Subcutaneous abdominal adipose tissue (tissue), 5 donors: ENCODE measurements at regions not wholly inside any gene's neighbourhood (a gene's known extent, or its start where the extent isn't known, plus 50 kb on each side); places are given as distances from the start of the nearest gene placed in this dataset.
"Not testable (repeated sequence)": the region's sequence is repeated elsewhere in the genome, so short reads cannot be mapped to it uniquely, and the experiment has no call there.

Experiments used
- H3K27ac ChIP-seq: one replicate; pipeline ENCODE4 v1.7.0; 2013; ENCODE audit warnings: low read depth, mild to moderate bottlenecking, inconsistent platforms, low read length, moderate library complexity
- H3K27me3 ChIP-seq, 5 donors: one replicate each; pipeline ENCODE4 v1.7.0; 2013; ENCODE audit warnings: low read length in 5 of 5, inconsistent platforms in 1 of 5; ENCODE audit not compliant: control insufficient read depth in 5 of 5, insufficient read depth in 4 of 5
- H3K36me3 ChIP-seq, 5 donors: one replicate each; pipeline ENCODE4 v1.7.0; 2013; ENCODE audit warnings: low read length in 5 of 5; ENCODE audit not compliant: control insufficient read depth in 5 of 5, insufficient read depth in 5 of 5
- H3K4me1 ChIP-seq, 5 donors: one replicate each; pipeline ENCODE4 v1.7.0; 2013; ENCODE audit warnings: low read length in 5 of 5, mild to moderate bottlenecking in 3 of 5, moderate library complexity in 1 of 5; ENCODE audit not compliant: control insufficient read depth in 5 of 5, insufficient read depth in 5 of 5
- H3K4me3 ChIP-seq, 5 donors: one replicate each; pipeline ENCODE4 v1.7.0; 2013; ENCODE audit warnings: low read length in 5 of 5, low read depth in 1 of 5
- H3K9ac ChIP-seq, 5 donors: one replicate each; pipeline ENCODE4 v1.7.0; 2013; ENCODE audit warnings: low read length in 5 of 5, mild to moderate bottlenecking in 4 of 5, moderate library complexity in 3 of 5
- H3K9me3 ChIP-seq, 5 donors: one replicate each; pipeline ENCODE4 v1.7.0; 2013; ENCODE audit warnings: low read length in 5 of 5; ENCODE audit not compliant: control insufficient read depth in 5 of 5
- donor health status: healthy.
- donor health status: healthy.
- donor health status: healthy.
- donor health status: healthy.
- donor health status: healthy.

GRCh38 chr18:67133669-67134068 lies 382.9 kb downstream of the DSEL start:
- Histone ChIP-seq H3K9ac (no peak overlapping the region), H3K27ac (no peak overlapping the region), H3K4me1 (no peaks in the 10 kb centered on the region)

GRCh38 chr18:67132919-67133318 lies 383.6 kb downstream of the DSEL start:
- H3K4me1 ChIP-seq = no peaks in the 10 kb centered on the region
- no peaks in the 10 kb centered on the region for H3K9me3 ChIP-seq
- no peak overlapping the region for H3K4me3 ChIP-seq
- no peaks in the 10 kb centered on the region for H3K27me3 ChIP-seq
- H3K36me3 ChIP-seq = no peaks in the 10 kb centered on the region
- no peak overlapping the region for H3K27ac ChIP-seq
- no peak overlapping the region for H3K9ac ChIP-seq

More at GRCh38 chr18:67133669-67134068, 382.9 kb downstream of the DSEL start:
- H3K9me3 ChIP-seq = no peaks in the 10 kb centered on the region
- H3K27me3 ChIP-seq = no peaks in the 10 kb centered on the region
- H3K36me3 ChIP-seq = no peaks in the 10 kb centered on the region
- H3K4me3 ChIP-seq = no peak overlapping the region

GRCh38 chr18:67131498-67131897 lies 385.0 kb downstream of the DSEL start:
- Histone ChIP-seq H3K4me1 (no peaks in the 10 kb centered on the region), H3K36me3 (no peaks in the 10 kb centered on the region), H3K27me3 (no peaks in the 10 kb centered on the region), H3K27ac (no peak overlapping the region), H3K4me3 (no peak overlapping the region), H3K9ac (no peak overlapping the region), H3K9me3 (no peaks in the 10 kb centered on the region)

GRCh38 chr18:67126751-67127150 lies 389.8 kb downstream of the DSEL start:
- H3K27me3 ChIP-seq, H3K9ac ChIP-seq, H3K27ac ChIP-seq, H3K36me3 ChIP-seq, H3K9me3 ChIP-seq, H3K4me3 ChIP-seq, H3K4me1 ChIP-seq: not testable (repeated sequence)

GRCh38 chr18:67123901-67124300 lies 392.6 kb downstream of the DSEL start:
- H3K27me3 ChIP-seq = peaks cover 0 to 3% (median 0%) of the 10 kb centered on the region in 5 donors
- H3K4me3 ChIP-seq = no peak overlapping the region

GRCh38 chr18:67117804-67118203 lies 398.7 kb downstream of the DSEL start:
- H3K4me3 ChIP-seq = no peak overlapping the region

More at GRCh38 chr18:67123901-67124300, 392.6 kb downstream of the DSEL start:
- no peaks in the 10 kb centered on the region for H3K36me3 ChIP-seq
- no peaks in the 10 kb centered on the region for H3K4me1 ChIP-seq
- H3K27ac ChIP-seq = no peak overlapping the region
- H3K9me3 ChIP-seq = no peaks in the 10 kb centered on the region
- no peak overlapping the region for H3K9ac ChIP-seq

GRCh38 chr18:67109535-67109934 lies 407.0 kb downstream of the DSEL start:
- no peak overlapping the region for H3K27ac ChIP-seq
- no peaks in the 10 kb centered on the region for H3K27me3 ChIP-seq
- H3K4me3 ChIP-seq = no peak overlapping the region
- H3K36me3 ChIP-seq = no peaks in the 10 kb centered on the region
- H3K9ac ChIP-seq = no peak overlapping the region
- H3K4me1 ChIP-seq = no peaks in the 10 kb centered on the region
- H3K9me3 ChIP-seq = no peaks in the 10 kb centered on the region

More at GRCh38 chr18:67117804-67118203, 398.7 kb downstream of the DSEL start:
- Histone ChIP-seq H3K4me1 (no peaks in the 10 kb centered on the region), H3K27me3 (peaks cover 0 to 3% (median 0%) of the 10 kb centered on the region in 5 donors), H3K27ac (no peak overlapping the region), H3K36me3 (no peaks in the 10 kb centered on the region), H3K9ac (no peak overlapping the region), H3K9me3 (no peaks in the 10 kb centered on the region)

- Histone ChIP-seq H3K9ac (no peak overlapping the region), H3K4me3 (no peak overlapping the region), H3K36me3 (no peaks in the 10 kb centered on the region), H3K9me3 (no peaks in the 10 kb centered on the region), H3K27ac (no peak overlapping the region), H3K4me1 (no peaks in the 10 kb centered on the region), H3K27me3 (no peaks in the 10 kb centered on the region)
Measured at GRCh38 chr18:67108894-67109293, 407.6 kb downstream of the DSEL start.

- H3K4me3 ChIP-seq = no peak overlapping the region
- H3K9me3 ChIP-seq = no peaks in the 10 kb centered on the region
- no peak overlapping the region for H3K27ac ChIP-seq
- no peak overlapping the region for H3K9ac ChIP-seq
- H3K27me3 ChIP-seq = no peaks in the 10 kb centered on the region
- no peaks in the 10 kb centered on the region for H3K4me1 ChIP-seq
- H3K36me3 ChIP-seq = no peaks in the 10 kb centered on the region
Measured at GRCh38 chr18:67104700-67105284, 411.7 kb downstream of the DSEL start.

- Histone ChIP-seq H3K9me3 (no peaks in the 10 kb centered on the region), H3K36me3 (no peaks in the 10 kb centered on the region), H3K4me3 (no peak overlapping the region), H3K27ac (no peak overlapping the region), H3K4me1 (no peaks in the 10 kb centered on the region), H3K27me3 (no peaks in the 10 kb centered on the region), H3K9ac (no peak overlapping the region)
Measured at GRCh38 chr18:67094123-67094522, 422.4 kb downstream of the DSEL start.

GRCh38 chr18:67092141-67092540 lies 424.4 kb downstream of the DSEL start:
- H3K9me3 ChIP-seq = no peaks in the 10 kb centered on the region
- no peak overlapping the region for H3K27ac ChIP-seq
- no peaks in the 10 kb centered on the region for H3K27me3 ChIP-seq
- no peaks in the 10 kb centered on the region for H3K4me1 ChIP-seq
- no peaks in the 10 kb centered on the region for H3K36me3 ChIP-seq
- H3K4me3 ChIP-seq = no peak overlapping the region
- no peak overlapping the region for H3K9ac ChIP-seq
